Gastroesophageal sphincter (tissue), 3 donors: ENCODE measurements at regions not wholly inside any gene's neighbourhood (a gene's known extent, or its start where the extent isn't known, plus 50 kb on each side); places are given as distances from the start of the nearest gene placed in this dataset.

Experiments
- EP300 ChIP-seq: sonication (generic); formaldehyde crosslinking; IDR thresholded peaks from one replicate; pipeline ENCODE4 v1.6.1; 2017; ENCODE audit warnings: antibody characterized with exemption, mild to moderate bottlenecking
- POLR2A ChIP-seq, 2 donors: fragments of 450-650 bp; IDR thresholded peaks; one replicate each; pipeline ENCODE4 v1.6.1; 2017; ENCODE audit warnings: antibody characterized with exemption in 2 of 2, mild to moderate bottlenecking in 2 of 2, moderate library complexity in 1 of 2
- POLR2AphosphoS5 ChIP-seq: sonication (generic); formaldehyde crosslinking; IDR thresholded peaks from one replicate; pipeline ENCODE4 v1.6.1; 2017; ENCODE audit warnings: antibody characterized with exemption
- TF ChIP-seq, protein P1 (sequence below), 4 experiments: fragments of 200-600 bp in 2 of 4; fragments of 450-650 bp in 2 of 4; sonication (generic) in 1 of 4; IDR thresholded peaks; one replicate each; pipeline ENCODE4 v1.5.1; 2017 to 2019; ENCODE audit warnings: antibody characterized with exemption in 4 of 4, mild to moderate bottlenecking in 2 of 4, moderate library complexity in 2 of 4

DNA sequence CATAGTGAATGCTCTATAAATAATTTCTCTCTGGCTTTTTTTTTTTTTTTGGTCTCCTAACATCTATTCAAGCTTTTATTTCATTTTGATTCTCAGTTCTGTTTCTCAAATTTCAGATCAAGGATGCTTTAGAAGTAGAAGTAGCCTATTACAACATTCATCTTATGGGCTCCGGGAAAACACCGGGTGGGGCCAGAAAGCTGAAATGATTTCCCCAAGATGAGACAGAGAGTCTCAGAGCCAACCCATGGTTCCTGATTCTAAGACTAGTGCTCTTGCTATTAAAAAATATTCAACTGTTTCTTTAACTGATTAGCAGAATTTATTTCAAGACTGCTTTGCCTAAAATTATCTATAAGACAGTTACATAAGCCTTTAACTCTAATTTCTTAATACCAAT lies 147.2 kb upstream of the CCDC68 start:
- no peak for TF ChIP-seq POLR2AphosphoS5
- TF ChIP-seq EP300 = no peak
- no peak for TF ChIP-seq POLR2A (IDR thresholded peaks at IDR 0.05)
- TF ChIP-seq, protein P1, sequence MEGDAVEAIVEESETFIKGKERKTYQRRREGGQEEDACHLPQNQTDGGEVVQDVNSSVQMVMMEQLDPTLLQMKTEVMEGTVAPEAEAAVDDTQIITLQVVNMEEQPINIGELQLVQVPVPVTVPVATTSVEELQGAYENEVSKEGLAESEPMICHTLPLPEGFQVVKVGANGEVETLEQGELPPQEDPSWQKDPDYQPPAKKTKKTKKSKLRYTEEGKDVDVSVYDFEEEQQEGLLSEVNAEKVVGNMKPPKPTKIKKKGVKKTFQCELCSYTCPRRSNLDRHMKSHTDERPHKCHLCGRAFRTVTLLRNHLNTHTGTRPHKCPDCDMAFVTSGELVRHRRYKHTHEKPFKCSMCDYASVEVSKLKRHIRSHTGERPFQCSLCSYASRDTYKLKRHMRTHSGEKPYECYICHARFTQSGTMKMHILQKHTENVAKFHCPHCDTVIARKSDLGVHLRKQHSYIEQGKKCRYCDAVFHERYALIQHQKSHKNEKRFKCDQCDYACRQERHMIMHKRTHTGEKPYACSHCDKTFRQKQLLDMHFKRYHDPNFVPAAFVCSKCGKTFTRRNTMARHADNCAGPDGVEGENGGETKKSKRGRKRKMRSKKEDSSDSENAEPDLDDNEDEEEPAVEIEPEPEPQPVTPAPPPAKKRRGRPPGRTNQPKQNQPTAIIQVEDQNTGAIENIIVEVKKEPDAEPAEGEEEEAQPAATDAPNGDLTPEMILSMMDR (IDR thresholded peaks at IDR 0.05) = no peak
